GM12872 (cell line): ENCODE measurements at regions not wholly inside any gene's neighbourhood (a gene's known extent, or its start where the extent isn't known, plus 50 kb on each side); places are given as distances from the start of the nearest gene placed in this dataset.

Experiments used
- CTCF ChIP-seq: IDR thresholded peaks from 3 replicates; pipeline ENCODE4 v1.5.1; 2011; ENCODE audit warnings: low read depth, mild to moderate bottlenecking, low read length, moderate library complexity; ENCODE audit not compliant: insufficient read depth

- TF ChIP-seq CTCF, result no peak
These were observed 165.1 kb upstream of the TNRC6C start for GRCh38 chr17:77793146-77793970.

GRCh38 chr17:77793971-77794235, 164.6 kb upstream of the TNRC6C start:
- no peak for TF ChIP-seq CTCF

GRCh38 chr17:77794846-77795245, 163.7 kb upstream of the TNRC6C start:
- TF ChIP-seq CTCF, result no peak

GRCh38 chr17:77795685-77796084, 162.8 kb upstream of the TNRC6C start:
- TF ChIP-seq CTCF, result no peak

GRCh38 chr17:77796176-77796860, 162.2 kb upstream of the TNRC6C start:
- no peak for TF ChIP-seq CTCF

GRCh38 chr17:77798031-77798430, 160.5 kb upstream of the TNRC6C start:
- no peak for TF ChIP-seq CTCF

GRCh38 chr17:77798481-77798880, 160.0 kb upstream of the TNRC6C start:
- TF ChIP-seq CTCF, result no peak
